NCI-H82 treated with DMSO at 0.1 percent for 48 hours (cell line): ENCODE measurements at regions not wholly inside any gene's neighbourhood (a gene's known extent, or its start where the extent isn't known, plus 50 kb on each side); places are given as distances from the start of the nearest gene placed in this dataset.
A peak's percentile ranks its signal among the peaks of the same experiment; 100 is the strongest.

Experiments
- DNase-seq: peaks from one replicate; lab custom pipeline; 2025; ENCODE audit not compliant: unreplicated experiment; lab: John Stamatoyannopoulos, UW

DNA sequence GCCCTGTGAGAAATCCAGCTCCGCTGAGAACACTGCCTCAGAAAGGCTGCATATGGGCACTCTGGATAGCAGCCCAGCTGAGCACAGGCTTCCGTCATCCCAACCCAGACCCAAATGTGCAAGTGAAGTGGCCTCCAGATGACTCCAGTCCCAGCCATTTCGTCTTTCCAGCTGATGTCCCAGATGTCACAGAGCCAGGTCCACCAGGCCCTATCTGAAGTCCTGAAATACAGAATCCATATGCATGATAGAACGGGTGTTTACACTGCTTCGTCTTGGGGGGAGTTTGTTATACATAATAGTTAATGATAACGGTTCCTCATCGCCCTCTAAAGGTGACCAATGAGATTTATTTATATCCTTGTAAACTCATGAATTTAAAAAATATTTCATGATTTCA lies 72.6 kb upstream of the TRIM2 start:
- no peak for DNase-seq

DNA sequence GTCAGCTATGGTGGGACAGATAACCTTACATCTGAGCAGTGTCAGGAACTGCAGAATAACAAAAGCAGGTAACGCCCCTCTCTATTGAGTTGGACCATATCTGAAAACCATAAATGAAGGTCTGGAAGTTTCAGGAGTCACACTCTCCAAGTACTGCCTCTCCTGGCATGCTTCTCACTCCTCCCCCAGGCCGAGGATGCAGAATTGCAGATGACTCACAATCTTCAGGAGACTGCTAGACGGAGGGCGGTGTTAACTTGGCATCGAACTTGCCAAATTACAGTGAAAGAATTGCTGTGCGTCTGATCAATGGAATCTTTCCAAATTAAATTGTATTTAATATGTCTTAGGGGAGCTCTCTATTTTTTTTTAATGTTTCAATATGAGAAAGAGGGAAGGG lies 67.1 kb upstream of the TRIM2 start:
- no peak for DNase-seq

DNA sequence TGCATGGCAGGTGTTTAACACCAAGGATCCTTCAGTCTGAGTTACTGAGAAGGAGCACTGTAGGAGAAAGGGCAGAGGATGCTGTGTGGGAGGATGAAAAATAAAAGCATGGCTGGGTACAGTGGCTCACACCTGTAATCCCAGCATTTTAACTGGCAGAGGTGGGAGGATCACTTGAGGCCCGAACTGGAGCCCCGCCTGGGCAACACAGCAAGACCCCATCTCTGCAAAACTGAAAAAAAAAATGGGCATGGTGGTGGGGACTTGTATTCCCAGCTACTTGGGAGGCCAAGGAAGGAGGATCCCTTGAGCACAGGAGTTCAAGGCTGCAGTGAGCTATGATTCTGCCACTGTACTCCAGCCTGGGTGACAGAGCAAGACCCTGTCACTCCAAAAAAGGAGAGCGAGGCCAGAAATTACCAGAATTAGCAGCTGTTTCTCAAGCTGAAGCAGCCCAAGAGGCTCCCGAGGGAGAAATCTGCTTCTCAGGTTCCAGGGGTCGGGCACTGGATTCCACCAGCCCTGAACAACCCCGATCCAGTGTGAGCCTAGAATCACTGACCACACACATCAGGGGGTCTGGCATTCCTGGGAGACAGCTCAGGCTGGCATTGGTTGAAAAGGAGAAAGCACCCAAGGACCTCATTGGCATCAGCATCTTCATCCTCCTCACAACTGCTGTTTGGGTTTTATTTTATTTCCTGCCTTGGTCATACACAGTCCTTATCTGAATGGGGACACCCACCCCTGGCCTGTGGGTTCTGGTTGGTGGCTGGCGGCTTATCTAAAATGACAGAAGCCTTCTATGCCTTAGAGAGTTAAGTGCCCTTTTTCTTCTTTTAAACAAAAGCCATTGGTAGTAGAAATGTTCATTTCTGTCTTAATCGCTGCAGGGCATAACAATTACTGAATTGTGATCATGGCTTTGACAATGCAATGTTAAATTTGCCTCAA lies 66.3 kb upstream of the TRIM2 start:
- no peak for DNase-seq

DNA sequence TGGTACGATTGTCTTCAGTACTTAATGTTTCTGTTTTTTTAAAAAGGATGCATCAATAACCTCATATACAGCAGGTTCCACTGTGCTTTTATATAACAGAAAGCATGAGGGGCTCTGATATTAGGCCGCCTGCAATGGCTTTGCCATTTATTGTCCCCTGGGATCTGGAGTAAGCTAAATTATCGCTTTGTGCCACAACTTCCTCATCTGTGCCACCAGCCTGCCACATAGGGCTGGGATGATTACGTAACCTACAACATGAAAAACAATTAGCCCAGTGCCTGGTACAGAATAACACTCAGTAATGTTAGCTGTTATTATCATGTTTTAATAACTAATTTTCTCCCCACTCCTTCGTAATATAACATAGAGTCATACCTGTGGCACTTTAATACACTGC lies 65.5 kb upstream of the TRIM2 start:
- DNase-seq: no peak

DNA sequence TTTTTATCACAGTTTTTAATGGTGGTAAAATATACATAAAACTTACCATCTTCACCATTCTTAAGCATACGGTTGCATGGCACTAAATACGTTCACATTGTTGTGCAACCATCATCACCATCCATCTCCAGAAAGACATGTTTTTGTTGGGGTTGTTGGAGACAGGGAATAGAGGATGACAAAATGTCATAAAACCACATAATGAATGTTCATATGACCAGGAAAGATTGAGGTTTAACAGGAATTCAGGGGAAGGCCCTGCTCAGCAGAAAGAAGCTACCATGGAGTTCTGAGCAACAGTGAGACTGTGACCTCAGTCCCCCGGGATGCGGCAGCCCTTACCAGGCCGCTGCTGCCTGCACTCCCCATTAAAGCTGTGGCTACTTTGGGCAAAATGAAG lies 63.9 kb upstream of the TRIM2 start:
- DNase-seq: no peak

DNA sequence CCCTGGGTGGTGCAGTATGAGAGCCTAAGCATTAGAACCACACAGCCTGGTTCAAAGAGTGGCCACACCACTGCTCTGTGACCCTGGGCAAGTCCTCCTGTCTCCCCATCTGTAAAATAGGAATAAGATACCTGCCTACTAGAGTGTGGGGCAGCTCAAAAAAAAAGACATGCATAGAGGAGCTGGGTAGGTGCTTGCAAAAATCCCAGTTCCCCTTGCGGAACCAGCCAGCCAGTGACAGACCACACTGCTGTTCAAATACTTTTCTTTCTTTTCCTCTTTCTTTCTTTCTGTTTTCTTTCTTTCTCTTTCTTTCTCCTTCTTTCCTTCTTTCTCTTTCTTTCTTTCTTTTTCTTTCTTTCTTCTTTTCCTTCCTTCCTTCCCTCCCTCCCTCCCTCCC lies 63.0 kb upstream of the TRIM2 start:
- no peak for DNase-seq

DNA sequence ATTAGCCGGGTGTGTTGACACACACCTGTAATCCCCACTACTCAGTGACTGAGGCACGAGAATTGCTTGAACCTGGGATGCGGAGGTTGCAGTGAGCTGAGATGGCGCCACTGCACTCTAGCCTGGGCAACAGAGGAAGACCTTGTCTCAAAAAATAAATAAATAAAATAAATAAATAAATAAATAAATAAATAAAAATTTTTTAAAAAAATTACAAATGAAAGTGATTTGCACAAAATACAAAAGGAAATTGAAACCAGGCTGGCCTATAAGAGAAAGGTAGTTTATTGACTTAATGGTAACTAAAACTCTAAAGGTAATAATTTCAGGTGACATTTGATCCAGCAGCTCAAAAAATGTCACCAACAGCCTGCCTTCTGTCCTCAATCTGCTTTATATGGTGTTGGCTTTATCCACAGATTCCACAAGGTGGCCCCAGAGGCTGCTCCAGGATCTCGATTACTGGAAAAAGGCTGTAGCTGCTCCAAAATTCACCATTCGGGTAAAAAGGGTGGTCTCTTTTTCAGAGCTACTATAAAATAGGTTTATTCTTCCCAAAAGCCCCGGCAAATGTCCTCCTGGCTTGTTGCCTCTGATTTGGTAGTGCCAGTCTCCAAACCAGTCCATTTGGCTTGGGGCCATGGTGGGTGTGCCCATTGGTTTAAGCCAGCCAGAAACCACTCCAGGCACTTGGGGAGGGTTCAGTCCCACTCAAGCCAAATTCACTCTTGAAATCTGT lies 61.4 kb upstream of the TRIM2 start:
- peak; percentile 35 for DNase-seq

DNA sequence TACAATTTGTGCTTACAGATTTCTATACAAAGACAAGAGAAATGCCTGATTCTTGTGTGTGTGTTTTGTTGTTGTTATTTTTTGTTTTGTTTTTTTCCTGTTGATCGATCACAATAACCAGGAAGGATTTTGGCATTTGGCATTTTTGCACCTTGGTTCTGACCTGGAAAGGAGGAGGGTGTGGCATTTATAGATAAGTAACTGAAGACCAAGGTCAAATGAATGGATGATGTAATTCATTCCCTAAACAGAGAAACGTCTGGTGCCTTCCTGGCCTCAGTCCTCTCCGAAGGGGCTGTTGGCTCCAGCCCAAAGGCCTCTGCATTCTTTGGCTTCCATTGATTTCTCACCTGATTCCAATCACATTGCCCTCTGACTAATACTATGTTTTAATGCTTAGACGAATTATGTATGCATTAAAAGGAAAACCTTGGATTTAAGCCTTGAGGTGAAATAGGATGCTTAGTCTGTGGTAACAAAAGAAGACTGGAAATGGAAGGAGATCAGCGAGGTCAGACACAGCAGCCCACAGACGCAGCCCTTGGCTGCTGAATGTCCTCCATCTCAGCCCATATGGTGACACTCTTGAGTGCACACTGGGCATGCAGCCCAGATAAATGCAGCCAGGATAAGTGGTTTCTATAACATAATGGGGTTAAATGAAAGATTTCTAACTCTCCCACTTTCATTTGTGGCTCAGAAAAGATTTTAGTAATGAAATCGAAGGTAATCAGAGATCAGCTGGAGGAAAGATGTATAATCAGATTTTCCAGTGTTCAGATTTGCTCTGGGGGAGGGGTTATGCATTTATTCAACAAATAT lies 60.5 kb upstream of the TRIM2 start:
- peak; percentile 74 for DNase-seq

DNA sequence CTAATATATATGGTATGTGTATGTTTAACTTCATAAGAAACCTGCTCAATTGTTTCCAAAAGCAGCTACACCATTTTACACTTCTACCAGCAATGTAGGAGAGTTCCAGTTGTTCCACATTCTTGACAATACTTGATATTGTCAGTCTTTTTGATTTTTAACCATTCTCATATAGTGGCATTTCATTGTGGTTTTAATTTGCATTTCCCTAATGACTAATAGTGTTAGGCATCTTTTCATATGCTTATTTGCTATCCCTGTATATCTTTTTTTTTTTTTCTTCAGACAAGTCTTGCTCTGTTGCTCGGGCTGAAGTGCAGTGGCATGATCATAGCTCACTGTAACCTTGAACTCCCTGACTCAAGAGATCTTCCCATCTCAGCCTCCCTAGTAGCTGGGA lies 58.2 kb upstream of the TRIM2 start:
- no peak for DNase-seq

DNA sequence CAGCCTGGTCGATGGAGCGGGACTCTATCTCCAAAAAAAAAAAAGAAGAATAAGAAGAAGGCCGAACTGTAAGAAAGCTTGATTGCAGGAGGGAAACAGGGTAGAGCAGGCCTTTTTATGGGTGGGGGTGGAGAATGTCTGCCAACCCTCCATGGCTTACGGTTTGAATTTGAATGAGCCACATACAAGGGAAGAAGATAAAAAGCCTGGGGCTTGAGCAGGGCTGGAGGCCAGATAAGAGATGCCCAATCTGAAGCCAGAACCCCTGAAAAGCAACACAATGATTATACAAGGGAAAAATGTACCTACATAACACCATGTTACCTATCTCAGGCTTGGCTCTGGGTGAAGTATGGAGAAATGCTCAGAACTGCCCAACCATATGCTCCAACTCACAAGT lies 57.3 kb upstream of the TRIM2 start:
- DNase-seq: no peak

DNA sequence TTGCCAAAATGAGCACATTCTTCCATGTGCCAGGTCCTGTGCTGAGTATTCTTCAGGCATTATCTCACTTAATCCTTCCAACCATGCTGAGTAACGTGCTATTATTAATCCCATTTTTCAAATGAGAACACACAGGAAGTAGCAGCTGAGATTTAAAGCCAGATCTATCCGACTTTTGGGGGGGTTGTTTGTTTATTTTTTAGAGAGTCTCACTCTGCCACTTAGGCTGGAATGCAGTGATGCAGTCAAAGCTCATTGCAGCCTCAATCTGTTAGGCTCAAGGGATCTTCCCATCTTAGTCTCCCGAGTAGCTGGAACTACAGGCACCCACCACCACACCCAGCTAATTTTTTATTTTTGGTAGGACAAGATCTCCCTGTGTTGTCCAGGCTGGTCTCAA lies 55.5 kb upstream of the TRIM2 start:
- peak; percentile 52 for DNase-seq

DNA sequence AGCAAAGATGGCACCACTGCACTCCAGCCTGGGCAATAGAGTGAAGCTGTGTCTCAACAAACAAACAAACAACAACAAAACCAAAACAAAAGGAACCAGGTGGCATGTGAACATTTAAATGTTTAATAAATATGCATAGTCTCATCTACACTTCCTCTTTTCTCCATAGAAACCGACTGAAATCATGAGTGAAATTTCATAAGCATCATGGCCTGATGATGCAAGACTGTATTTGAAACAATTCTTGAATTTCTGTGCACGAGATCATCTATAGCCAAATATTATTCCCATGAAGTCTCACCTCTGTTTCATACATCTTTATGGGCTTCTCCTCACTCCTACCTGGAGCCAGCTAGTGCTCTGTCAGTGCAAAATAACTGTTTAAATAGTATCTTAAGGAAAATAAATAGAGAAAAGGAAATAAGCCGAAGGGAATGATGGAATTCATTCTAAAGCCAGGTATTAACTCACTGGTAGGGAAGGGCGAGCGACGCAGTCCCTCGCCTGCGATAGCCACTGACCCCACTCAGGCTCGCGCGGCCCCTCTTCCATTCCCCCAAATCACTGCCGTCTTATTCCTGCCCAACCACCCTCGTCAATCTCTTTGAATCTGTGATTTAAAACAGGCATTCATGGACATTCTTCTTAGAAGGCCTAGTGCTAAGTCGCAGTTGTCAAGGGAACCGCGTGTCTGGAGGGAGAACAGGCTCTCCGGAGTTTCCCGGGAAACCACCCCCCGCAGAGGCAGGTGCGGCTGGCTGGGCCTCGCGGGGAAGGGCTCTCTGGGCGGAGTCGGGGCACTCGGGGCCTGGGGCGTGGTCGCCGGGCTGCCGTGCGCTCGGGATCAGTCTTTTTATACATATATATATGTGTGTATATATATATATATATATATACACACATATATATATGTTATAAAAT lies 52.4 kb upstream of the TRIM2 start:
- peak; percentile 11 for DNase-seq

DNA sequence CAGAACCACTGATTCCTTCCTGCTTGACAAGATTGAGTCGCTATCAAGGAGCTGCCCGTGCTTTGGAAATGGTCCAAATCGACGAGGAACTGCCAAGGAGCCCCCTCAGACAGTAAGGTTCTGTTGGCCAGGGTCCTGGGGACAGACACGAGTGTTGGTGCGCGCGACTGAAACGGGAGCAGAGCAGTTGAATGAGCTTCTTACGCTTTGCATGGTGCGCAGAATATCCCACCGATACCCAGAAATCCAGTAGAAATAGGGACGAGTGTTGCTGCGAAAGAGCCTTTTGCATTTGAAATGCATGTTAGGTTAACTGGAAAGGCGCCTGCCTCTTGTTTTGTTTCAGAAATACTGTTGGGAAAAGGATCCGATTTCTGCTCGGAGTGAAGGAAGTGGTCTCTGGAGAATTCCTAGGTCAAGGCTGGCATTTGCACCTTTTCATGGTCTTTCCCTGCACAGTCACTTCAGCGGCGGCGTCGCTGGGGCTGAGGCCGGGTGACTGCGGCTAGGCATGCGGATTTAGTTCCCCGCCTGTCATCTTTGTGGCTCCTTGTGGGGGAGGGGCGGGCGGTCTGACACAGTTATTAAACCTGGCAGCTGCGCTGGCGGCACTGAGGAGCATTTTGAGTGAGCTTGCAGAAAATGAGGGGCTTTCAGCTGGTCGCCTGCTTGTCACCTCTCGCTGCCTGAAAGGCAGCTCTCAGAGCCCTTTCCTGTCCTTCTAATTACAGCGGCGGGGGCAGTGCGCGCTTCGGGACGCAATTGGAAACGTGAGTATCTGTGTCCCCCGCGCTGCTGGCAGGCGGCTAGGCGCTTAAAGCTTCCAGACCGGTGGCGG lies 51.5 kb upstream of the TRIM2 start:
- DNase-seq: peak; percentile 44

DNA sequence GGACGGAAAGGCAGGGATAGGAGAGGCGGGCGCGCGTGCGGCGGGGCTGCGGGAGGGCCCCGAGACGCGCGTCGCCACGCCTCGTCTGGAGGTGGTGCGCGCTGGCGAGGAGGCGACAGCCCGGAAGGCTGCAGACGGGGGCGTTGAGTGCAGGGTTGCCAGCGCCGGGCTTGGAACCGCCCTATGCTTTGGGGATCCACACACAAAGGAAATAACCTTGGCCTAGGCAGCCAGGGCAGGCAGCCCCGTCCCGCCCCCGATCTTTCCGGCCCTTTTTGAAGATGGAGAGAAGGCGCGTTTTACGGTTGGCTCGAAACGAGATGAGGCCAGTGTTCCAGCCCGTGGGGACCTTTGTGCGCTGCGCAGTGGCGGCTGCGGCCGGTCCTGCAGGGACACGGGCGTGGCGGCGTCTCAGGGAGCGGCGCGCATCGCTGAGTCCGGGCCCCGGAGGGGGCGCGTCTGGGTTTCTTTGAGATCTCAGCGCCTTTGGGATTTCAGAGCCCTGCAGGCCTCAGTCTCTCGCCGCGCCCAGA lies 50.8 kb upstream of the TRIM2 start:
- DNase-seq: no peak

DNA sequence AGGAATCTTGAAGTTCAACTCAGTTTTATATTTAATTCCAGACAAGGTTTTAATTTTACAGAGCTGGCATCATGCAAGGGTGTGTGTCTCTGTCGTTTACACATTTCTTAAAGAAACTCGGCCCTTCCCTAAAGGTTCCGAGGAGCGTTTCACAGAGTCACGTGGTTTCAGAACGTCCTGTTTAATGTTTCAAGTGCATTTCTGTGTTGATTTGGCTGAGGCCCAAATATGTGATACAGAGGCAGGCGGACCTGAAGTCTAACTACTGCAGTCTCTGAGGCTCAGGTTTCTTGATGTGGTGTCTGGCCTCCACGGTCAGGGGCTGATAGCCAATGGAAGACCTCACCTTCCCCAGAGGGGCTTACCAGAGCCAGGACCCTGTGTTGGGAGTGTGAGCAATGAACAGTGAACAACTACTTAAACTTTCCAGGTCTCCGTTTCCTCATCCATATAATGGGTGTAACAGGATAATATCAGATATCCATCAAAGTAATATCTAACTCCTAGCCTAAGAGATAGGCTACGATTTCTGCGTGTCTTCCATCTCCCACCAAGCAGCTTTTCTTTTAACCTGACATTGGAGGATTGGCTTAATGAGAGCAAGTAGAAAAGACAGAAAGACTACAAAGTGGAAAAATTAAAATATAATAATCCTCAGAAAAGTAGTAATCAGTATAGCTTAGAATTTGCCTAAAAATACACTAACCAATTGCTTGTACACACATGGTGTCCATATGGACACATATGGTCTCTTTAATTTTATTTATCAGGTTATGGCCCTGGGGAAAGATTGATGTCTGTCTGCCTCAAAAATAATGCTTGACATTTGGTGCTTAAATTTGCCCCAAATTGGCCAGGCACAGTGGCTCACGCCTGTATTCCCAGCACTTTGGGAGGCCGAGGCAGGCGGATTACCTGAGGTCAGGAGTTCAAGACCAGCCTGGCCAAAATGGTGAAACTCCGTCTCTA lies 50.0 kb upstream of the TRIM2 start:
- DNase-seq: no peak
